HG03097 (cell line): ENCODE measurements at regions not wholly inside any gene's neighbourhood (a gene's known extent, or its start where the extent isn't known, plus 50 kb on each side); places are given as distances from the start of the nearest gene placed in this dataset.

Source experiments
- ATAC-seq: cut with Tn5 transposase; IDR thresholded peaks from one replicate; pipeline ENCODE4 v1.9.1; 2021; ENCODE audit not compliant: unreplicated experiment, low FRiP score

DNA sequence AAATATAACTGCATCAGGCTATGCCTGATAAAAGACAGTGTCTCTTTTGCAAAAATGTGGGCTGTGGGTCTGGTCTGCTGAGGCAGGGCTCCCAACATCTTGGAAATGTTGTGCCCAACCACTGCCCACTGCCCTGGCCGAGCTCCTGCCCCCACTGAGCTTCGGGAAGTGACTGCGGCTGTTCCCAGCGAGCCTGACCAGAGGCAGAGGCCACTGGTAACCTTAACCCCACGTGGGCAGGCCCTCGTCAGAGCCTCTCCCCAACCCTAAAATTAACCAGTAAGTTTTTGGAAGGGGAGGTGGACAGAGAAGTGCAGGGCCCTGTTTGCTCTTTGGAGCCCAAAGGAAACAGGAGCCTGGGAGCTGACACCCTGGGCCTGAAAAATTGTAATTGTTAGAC, 225.9 kb downstream of the MAFB start:
- ATAC-seq, result no peak

DNA sequence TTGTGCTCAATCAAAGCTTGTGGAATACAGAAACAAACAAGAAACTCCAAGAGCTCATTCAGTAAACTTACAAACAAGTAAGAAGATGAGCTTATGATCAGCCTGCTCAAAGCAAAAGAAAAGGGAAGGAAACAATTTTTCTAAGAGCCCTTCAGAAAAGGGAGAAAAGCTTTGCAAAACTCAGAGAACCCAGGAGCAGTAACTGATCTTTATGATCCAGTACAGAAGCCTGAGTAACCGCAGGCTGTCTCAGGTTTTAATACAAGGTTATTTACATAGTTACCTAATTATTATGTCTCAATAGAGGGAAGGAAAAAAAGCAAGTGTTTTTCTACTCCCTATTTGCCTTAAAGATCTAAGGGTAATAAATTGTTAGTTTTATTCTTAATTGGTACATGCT, 226.5 kb downstream of the MAFB start:
- no peak for ATAC-seq

DNA sequence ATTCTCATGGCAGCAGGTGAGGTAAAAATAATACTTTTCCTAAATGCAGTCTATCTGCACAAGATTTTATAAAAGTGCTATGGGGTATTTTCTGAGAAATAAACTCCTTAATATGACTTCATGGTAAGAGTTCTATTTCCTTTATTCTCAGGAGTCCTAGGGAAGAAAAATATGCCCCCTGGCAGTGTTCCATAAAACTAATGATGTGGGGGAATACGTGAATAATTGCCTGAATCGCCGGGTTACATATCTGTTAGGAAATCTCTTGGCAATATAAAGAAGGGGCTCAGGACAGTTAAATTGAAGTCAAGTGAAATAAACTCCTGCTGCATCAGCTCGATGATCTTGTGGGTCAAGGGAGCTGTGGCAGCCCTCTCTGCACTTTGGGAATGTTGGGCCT, 229.7 kb downstream of the MAFB start:
- ATAC-seq, result no peak

DNA sequence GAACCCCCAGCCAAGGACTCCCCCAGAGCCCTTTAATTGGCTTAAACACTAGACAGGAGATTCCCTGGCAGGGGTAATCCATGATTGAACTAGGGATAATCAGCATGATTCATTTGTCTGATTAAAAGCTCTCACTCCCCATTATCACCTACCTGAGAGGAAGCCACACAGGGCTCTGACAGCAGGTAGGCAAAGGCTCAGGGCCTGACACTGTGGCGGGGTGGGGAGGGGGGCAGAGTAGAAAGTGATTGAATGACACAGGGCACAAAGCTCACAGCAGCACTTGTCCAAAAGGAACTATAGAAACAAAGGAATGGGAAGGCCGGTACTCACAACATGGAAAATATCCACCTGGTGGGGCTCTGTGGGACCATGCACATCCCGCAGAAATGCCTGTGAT, 231.6 kb downstream of the MAFB start:
- no peak for ATAC-seq

DNA sequence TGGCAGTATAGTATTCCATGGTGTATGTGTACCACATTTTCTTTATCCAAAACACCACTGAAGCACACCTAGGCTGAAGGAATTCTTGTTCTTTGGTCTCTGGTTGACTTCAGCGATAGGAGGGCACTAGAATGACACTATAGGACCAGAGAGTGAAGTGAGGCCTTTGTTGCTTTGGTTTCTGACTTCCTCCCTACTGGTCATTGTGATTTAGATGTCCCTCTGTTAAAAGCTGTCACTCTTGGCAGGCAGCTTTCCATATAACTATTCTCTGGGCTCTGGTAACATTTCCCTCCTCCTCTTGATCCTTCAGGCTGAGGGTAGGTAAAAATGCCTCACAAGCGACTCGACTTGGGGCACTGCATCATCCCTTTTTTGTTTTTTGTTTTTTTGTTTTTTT, 236.3 kb downstream of the MAFB start:
- no peak for ATAC-seq

DNA sequence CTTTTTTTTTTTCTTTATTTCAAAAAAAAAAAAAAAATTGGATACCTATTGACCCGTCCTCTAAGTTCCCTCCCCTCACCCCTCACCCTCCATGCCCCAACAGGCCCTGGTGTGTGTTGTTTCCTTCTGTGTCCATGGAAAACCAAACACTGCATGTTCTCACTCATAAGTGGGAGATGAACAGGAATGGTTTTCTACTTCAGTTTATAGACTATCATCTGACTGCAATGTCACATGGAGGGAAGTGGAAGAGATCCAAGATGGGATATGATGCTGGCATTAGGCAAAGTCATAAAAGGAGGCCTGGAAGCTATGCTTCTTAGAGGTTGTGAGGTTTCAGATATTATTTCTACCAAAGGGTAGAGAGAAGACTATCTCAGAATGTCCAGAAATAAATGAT, 237.5 kb downstream of the MAFB start:
- ATAC-seq, result no peak

DNA sequence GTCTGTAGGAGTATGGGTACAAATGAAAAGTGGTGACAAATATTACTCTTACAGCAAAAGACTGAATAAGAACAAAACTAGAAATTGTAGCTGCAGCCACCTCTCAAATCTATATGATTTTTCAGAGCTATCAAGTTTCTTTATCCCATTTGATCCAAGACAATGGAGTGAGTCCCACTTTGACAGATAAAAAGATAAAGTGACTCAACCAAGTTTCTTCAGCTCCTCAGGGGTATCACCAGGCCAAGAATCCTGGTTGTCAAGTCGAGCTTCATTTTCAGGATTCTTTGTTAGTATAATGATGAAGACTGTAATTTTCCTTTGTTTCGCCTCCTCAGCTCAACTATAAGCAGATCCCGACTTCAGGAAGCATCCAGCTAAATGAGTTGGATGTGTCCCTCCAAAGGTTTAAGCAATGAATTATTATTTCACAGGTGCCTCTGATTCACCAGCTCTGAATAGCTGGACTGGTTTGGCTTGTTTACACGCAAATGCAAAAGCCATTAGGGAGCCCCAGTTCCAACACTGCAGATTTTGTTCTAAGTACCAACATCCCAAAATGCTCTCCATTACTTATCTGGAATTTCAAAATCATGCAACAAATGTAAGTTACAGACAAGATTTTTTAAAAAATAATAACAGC, 238.9 kb downstream of the MAFB start:
- ATAC-seq, result no peak

DNA sequence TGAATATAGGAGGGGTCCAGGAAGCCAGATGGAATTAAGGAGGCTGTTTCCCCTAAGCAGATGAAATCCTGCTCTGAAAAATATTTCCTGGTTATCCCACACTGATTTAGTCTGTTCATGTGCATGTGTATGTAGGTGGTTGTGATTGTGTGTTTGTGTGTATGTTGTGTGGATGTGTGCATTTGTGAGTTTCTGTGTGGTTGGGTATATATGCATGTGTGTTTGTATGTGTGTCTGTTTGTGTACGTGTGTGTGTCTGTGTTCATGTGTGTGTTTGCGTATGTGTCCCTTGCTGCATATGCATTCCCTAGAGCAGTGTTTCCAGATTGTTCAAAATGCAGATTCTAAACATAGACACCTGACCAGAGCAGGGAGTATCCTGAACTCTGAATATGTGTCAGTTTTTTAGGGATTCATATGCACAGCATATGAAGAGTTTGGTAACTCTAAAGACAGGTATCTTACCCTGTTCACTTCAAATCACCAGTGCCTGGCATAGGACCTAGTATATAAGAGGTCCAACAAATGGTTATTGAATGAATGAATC, 239.8 kb downstream of the MAFB start:
- no peak for ATAC-seq

DNA sequence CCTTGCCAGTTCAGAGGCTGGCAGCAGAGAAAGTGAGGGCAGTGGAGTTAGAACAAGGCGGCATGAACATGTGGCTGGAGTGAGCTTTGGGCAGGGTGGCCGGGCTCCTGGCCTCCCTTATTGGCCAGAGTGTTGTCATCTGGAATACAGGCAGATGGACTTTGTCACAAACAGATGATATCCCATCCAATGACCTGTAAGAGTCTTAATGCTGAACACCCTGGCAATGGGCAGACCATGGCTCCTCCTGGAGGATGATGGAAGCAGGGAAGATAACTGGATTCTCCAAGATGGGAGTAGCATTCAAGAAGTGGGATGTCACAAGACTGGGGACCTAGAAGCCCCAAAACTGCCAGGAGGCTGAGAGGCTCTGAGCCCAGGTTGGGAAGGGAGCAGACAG, 242.1 kb downstream of the MAFB start:
- no peak for ATAC-seq

DNA sequence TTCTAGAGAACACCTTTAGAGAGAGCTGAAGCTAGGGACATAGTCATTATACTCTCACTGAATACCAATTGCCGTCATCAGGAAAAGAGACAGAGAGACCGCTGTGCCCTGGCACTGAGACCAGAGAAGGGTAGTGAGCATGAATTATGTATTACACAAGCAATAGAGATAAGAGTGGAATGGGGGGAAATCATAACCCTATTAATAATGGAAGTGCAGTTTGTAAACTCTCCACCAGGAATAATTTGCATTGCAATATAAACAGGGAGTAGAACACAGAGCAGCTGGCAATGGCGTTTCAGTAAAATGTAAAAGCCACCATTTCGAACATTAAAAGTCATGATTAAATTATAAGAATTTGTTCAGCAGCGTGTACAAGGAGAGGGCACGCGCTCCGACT, 244.5 kb downstream of the MAFB start:
- no peak for ATAC-seq

DNA sequence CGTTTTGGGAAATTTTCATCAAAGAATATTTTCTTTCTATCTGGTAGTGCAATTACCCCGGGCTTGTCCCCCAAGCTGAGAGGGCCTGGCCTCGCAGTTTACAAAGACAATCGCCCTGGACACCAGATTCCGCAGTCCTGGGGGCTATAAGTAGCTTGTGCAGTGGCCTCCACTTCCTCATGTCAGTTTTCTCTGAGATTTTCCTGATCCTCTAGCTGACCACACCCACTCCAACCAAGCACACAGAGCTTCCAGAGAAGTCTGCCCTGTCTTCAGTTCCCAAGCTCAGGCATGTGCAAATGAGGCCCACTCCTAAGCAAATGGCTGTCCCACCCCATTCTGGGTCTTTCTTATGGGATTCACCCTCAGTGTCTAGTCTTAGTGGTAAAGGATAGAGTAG, 245.3 kb downstream of the MAFB start:
- no peak for ATAC-seq

DNA sequence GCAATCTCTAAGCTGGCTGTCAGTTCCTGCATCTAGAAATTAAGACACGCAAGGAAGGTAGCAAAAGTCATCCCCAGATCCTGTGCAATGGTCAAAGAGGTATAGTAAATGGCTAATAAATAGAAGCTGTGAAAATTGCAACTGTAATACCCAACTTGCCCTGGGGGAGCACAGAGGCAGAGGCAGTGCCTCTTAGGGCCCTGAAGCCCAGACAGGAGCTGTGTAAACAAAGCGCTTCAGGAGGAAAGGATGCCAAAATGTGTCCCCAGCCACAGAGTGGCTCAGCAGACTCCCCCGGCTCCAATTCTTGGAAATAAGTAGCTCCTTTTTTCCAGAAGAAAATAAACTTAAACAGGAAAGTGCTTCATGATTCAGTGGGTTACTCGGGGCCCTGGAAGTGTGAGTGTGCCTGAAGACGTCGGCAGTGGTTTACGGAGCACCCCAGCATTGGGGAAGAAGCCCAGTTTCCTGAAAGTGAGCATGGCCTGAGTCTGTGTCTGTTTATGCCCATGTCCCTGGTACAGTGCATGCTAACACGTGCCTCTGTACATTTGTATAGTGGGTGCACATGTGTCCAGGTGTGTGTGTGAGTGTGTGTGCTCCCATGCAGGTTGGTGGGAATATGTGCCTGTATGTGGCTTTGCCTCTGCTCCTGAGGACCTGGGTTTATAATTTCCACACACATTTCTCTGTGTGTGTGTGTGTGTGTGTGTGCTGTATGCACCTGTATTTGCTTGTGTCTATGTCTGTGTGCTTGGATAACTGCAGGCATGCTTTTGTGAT, 246.7 kb downstream of the MAFB start:
- no peak for ATAC-seq

DNA sequence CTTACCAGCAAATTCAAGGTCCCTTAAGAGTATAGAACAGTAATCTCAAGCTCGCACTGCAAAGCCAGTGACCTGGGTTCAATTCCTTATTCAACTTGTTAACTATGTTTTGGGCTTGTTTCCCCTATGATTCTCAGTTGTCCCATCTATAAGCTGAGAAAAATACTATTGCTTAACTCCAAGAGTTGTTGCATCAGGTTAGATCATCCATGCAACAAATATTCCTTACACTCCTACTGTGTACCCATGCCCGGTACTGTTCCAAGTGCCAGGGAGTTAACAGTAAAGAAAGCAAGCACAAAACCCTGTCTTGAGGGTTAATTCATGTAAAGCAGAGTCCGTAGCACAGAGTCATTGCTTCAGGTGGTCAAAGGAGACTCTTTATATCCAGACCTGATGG, 247.3 kb downstream of the MAFB start:
- no peak for ATAC-seq

DNA sequence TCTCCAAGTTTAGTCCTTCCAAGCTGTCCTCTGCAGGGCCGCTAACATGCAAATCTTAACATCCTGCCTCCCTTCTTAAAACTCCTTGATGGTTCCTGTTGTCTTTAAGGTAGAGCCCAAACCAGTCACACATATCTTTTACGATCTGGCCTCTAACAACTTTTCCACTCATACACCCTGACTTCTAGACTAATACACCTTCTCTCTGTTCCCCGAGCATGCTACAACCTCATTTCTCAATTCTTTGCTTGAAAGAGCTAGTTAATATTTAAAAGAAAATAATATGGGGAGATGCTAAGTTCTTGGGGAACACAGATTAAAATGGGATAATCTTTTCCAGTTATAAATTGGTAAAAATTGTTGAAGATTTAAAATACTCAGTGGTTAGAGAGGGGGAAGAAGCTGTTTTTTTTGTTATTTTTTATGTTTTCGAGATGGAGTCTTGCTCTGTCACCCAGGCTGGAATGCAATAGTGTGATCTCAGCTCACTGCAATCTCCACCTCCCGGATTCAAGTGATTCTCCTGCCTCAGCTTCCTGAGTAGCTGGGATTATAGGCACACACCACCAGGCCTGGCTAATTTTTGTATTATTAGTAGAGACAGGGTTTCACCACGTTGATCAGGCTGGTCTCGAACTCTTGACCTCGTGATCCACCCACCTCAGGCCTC, 250.7 kb downstream of the MAFB start:
- ATAC-seq, result no peak

DNA sequence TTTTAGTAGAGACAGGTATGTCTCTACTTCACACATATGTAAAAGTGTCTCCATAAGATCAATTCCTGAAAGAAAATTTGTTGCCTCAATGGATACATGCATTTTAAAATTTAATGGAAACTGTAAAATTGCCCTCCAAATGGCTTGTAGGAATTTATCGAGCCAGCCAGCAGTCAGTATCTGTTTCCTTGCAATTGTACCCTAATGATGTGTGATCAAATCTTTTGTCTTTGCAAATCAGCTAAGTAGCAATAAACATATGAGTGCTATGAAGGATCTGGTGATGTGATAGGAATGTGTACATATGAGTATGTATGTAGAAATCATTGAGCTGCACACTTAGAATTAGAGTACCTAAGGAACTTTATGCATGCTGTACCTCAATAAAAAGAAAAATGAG, 253.0 kb downstream of the MAFB start:
- no peak for ATAC-seq

DNA sequence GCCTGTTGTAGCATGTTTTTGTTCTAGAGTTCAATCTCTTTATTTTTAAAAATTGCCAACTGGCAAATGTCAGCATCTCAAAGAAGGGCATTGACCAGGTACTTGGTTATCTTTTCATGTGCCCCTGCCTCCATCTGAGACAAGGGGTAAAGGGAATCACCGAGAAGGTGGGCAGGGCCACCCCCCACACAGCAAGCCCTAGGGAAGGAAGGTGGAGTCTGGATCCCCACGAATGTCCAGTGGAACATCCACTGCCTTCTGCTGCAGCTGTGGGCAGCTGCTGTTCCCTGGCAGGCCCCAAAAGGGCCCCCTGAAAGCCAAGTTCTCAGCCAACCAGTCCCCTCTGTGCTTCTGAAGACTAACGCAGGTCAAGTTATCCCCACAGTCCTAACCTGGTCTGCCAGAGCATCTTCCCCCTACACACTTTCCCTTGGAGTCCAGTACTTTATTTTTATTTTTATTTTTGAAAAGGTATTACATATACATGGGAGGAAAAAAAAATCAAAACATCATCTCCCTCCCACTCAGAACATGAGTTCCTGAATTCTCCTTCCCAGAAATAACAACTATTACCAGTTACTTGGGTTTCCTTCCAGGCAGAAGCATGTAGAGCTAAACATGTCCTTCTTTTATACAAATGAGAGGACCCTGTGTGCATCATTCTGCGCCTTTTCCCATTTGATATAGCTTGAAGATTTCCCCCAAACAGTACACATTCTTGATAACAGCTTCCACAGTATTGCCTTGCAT, 253.7 kb downstream of the MAFB start:
- no peak for ATAC-seq

DNA sequence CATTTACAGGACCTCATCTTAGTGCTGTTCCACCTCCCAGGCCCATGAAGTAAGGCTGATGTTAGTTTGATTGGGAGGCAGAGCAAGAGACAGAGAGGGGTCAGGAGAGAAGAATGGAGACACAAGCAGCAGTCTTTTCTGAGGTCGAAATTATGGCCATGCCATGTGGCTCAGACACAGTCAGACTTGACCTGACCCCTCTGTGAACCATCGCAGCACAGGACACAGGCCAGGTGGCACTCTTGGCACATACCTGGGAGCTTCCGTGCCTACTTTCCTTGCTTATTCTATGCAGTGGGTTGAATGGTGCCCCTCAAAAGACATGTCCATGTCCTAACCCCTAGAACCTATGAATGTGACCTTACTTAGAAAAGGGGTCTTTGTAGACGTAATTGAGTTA, 254.9 kb downstream of the MAFB start:
- ATAC-seq, result no peak

DNA sequence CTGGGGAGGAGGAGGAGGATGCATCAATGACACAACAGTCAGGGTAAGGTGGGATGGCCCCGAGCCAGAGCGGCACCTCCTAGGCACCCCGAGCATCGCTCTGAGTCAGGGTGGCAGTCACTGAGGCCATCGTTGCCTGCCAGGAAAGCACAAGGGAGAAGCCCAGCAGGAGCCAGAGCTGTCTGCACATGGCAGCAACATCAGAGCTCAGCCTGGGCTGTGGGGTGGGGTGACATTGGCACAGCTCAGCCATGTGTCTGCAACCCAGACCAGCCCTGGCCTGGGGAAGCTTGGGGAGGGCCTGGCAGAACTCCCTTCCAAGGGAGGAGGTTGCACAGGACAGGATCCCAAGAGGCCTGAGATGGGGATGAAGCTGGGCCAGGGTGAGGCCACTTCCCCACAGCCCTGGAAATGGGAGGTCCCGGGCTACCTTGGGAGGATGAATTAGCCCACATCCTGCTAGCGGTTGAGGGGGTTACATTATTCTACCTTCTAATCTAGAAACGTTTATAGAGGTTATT, 255.6 kb downstream of the MAFB start:
- no peak for ATAC-seq

DNA sequence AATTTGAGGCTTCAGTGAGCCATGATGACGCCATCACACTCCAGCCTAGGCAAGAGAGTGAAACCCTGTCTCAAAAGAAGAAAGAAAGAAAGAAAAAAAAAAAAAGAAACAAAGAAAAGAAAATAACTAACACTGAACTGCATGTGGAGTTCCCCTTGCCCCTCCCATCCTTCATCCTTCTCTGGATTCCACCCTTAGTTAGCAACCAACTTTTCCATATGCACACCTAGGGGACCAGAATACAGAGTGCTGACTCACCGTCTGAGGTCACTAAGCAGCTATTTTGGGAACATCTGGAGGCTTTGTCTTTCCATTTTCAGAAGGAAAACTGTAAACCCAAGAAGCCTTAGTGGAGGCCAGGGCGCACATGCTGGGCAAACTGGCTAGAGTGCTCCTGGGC, 257.4 kb downstream of the MAFB start:
- no peak for ATAC-seq

DNA sequence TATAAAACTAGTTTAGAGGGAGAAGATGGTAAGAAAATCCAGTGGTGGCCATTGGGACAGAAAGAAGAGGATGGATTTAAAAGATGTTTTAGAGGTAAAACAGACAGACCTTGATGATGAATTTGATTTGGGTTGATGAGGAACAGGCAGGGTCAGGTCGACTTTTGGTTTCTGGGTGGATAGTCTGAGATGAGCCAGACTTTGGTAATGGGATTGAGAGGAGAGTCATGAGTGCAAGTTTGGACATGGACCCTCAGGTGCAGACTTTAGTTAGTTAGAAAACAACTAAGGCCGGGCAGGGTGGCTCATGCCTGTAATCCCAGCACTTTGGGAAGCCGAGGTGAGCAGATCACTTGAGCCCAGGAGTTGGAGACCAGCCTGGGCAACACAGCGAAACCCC, 257.9 kb downstream of the MAFB start:
- ATAC-seq, result no peak

DNA sequence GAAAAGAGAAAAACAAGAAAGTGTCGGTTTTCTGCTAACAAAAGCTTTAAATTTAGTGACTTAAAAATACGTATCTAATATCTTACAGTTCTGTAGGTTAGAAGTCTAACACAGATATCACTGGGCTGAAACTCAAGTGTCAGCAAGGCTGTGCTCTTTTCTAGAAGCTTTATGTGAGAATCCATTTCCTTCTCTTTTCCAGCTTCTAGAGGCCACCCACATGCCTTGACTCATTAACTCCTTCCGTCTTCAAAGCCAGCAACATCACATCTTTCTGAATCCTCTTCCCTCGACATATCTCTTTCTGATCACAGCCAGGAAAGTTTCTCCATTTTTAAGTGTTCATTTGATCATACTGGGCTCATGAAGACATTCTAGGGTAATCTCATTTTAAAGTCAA, 262.0 kb downstream of the MAFB start:
- no peak for ATAC-seq
